Natural killer cell (primary cell): ENCODE measurements at regions not wholly inside any gene's neighbourhood (a gene's known extent, or its start where the extent isn't known, plus 50 kb on each side); places are given as distances from the start of the nearest gene placed in this dataset.

ENCODE experiments used
- ATAC-seq, 3 donors: fragments of 150-1000 bp in 2 of 3; fragments of 200-7000 bp in 1 of 3; cut with Tn5 transposase; 1 replicate in 1 of 3; 2 replicates in 2 of 3; pipeline ENCODE4 v1.10.0; 2021; ENCODE audit warnings: mild to moderate bottlenecking in 2 of 3, moderate library complexity in 2 of 3
- DNase-seq, 2 donors: peaks; one replicate each; pipeline versions ENCODE4 v3.0.0 to v3.0.0-alpha.2; 2013 to 2021; ENCODE audit warnings: mixed read lengths in 1 of 2
- H3K27ac ChIP-seq: one replicate; pipeline ENCODE4 v1.5.1; 2013; ENCODE audit warnings: mild to moderate bottlenecking, low read length
- H3K27me3 ChIP-seq: one replicate; pipeline ENCODE4 v1.6.1; 2013; ENCODE audit warnings: low read length; ENCODE audit not compliant: control insufficient read depth, insufficient read depth
- H3K36me3 ChIP-seq: one replicate; pipeline ENCODE4 v1.6.1; 2013; ENCODE audit warnings: low read length; ENCODE audit not compliant: control insufficient read depth, insufficient read depth
- H3K4me1 ChIP-seq: one replicate; pipeline ENCODE4 v1.6.1; 2013; ENCODE audit warnings: low read length; ENCODE audit not compliant: control insufficient read depth, insufficient read depth
- H3K4me3 ChIP-seq: one replicate; pipeline ENCODE4 v1.5.1; 2013; ENCODE audit warnings: low read length
- H3K9me3 ChIP-seq: one replicate; pipeline ENCODE4 v1.6.1; 2013; ENCODE audit warnings: low read length; ENCODE audit not compliant: control insufficient read depth, insufficient read depth
- H3K27ac Mint-ChIP-seq, 2 donors: one replicate each; pipeline ENCODE4 v1.8.0; 2022; ENCODE audit warnings: mild to moderate bottlenecking in 2 of 2, mixed read lengths in 2 of 2, moderate library complexity in 1 of 2
- H3K27me3 Mint-ChIP-seq, 2 donors: one replicate each; pipeline ENCODE4 v1.8.0; 2022; ENCODE audit warnings: low read depth in 2 of 2, mixed read lengths in 2 of 2
- H3K36me3 Mint-ChIP-seq: one replicate; pipeline ENCODE4 v1.8.0; 2022; ENCODE audit warnings: mixed read lengths
- H3K4me1 Mint-ChIP-seq, 2 donors: one replicate each; pipeline ENCODE4 v1.8.0; 2022; ENCODE audit warnings: mixed read lengths in 2 of 2
- H3K4me3 Mint-ChIP-seq: one replicate; pipeline ENCODE4 v1.8.0; 2022; ENCODE audit warnings: mild to moderate bottlenecking, moderate library complexity, mixed read lengths
- H3K9me3 Mint-ChIP-seq, 2 donors: one replicate each; pipeline ENCODE4 v1.8.0; 2022; ENCODE audit warnings: mixed read lengths in 2 of 2
- CTCF ChIP-seq: fragments of 200-600 bp; IDR thresholded peaks from one replicate; pipeline ENCODE4 v1.8.0; 2022; ENCODE audit warnings: antibody characterized with exemption
- WGBS: methylation state at CpG from one replicate; pipeline ENCODE4 v1.1.7; 2013; ENCODE audit warnings: missing lambda C conversion rate; ENCODE audit not compliant: insufficient coverage; 5-methylcytosine and 5-hydroxymethylcytosine counted together
- intact Hi-C: fragments of 100-400 bp; cut with micrococcal nuclease; formaldehyde crosslinking; loops from one replicate; pipeline ENCODE4 v1.14.2; 2022

- Histone ChIP-seq H3K36me3 (no peaks in the 10 kb centered on the region), H3K4me1 (no peaks in the 10 kb centered on the region), H3K9me3 (peaks cover 9% of the 10 kb centered on the region), H3K4me3 (no peak overlapping the region), H3K27ac (no peak overlapping the region), H3K27me3 (no peaks in the 10 kb centered on the region)
- WGBS: 75% methylated on average over 2 of the region's 3 CpGs
- Mint-ChIP-seq H3K36me3 (peaks cover 7% of the 10 kb centered on the region), H3K4me3 (no peak overlapping the region), H3K27ac (no peak overlapping the region), H3K27me3 (peaks cover 14 to 32% of the 10 kb centered on the region in 2 donors), H3K9me3 (peaks cover 7 to 12% of the 10 kb centered on the region in 2 donors), H3K4me1 (no peaks in the 10 kb centered on the region)
- DNase-seq (no peak), ATAC-seq (no peak)
- TF ChIP-seq CTCF: no peak
- intact Hi-C loops: no loop called here
Observed at GRCh38 chr14:88951370-88951769, 126.9 kb downstream of the TTC8 start.

- no peak overlapping the region for H3K4me3 Mint-ChIP-seq
- WGBS: 91% methylated on average over 5 of the region's 7 CpGs
- peaks cover 7 to 12% of the 10 kb centered on the region in 2 donors for H3K9me3 Mint-ChIP-seq
- intact Hi-C loops: no loop called here
- TF ChIP-seq CTCF: no peak
- no peak for DNase-seq
- no peak overlapping the region for H3K4me3 ChIP-seq
- H3K27me3 Mint-ChIP-seq: peaks cover 19 to 32% of the 10 kb centered on the region in 2 donors
- no peak for ATAC-seq
- peaks cover 9% of the 10 kb centered on the region for H3K9me3 ChIP-seq
- no peaks in the 10 kb centered on the region for H3K4me1 ChIP-seq
- no peaks in the 10 kb centered on the region for H3K27me3 ChIP-seq
- H3K4me1 Mint-ChIP-seq: no peaks in the 10 kb centered on the region
- no peak overlapping the region for H3K27ac Mint-ChIP-seq
- H3K36me3 ChIP-seq: no peaks in the 10 kb centered on the region
- H3K27ac ChIP-seq: no peak overlapping the region
- H3K36me3 Mint-ChIP-seq: peaks cover 7% of the 10 kb centered on the region
Observed at GRCh38 chr14:88952901-88953300, 128.4 kb downstream of the TTC8 start.

- Mint-ChIP-seq H3K36me3 (peaks cover 7% of the 10 kb centered on the region), H3K27ac (no peak overlapping the region), H3K4me3 (no peak overlapping the region), H3K4me1 (no peaks in the 10 kb centered on the region), H3K27me3 (peaks cover 19 to 20% of the 10 kb centered on the region in 2 donors), H3K9me3 (peaks cover 7 to 12% of the 10 kb centered on the region in 2 donors)
- Histone ChIP-seq H3K27me3 (no peaks in the 10 kb centered on the region), H3K4me1 (no peaks in the 10 kb centered on the region), H3K4me3 (no peak overlapping the region), H3K36me3 (no peaks in the 10 kb centered on the region), H3K27ac (no peak overlapping the region), H3K9me3 (peaks cover 9% of the 10 kb centered on the region)
- no peak for TF ChIP-seq CTCF
- intact Hi-C loops: no loop called here
- no peak for ATAC-seq
- DNase-seq: no peak
- 60% methylated on average over 2 of the region's 2 CpGs for WGBS
Observed at GRCh38 chr14:88955455-88955854, 131.0 kb downstream of the TTC8 start.

- H3K27me3 Mint-ChIP-seq: peaks cover 16 to 17% of the 10 kb centered on the region in 2 donors
- H3K4me1 Mint-ChIP-seq: no peaks in the 10 kb centered on the region
- 79% methylated on average over 4 of the region's 5 CpGs for WGBS
- no peak overlapping the region for H3K27ac Mint-ChIP-seq
- peaks cover 5% of the 10 kb centered on the region for H3K27me3 ChIP-seq
- H3K4me3 ChIP-seq: no peak overlapping the region
- intact Hi-C loops: no loop called here
- no peaks in the 10 kb centered on the region for H3K36me3 ChIP-seq
- H3K4me3 Mint-ChIP-seq: no peak overlapping the region
- no peaks in the 10 kb centered on the region for H3K9me3 ChIP-seq
- no peaks in the 10 kb centered on the region for H3K9me3 Mint-ChIP-seq
- no peak for TF ChIP-seq CTCF
- DNase-seq (no peak), ATAC-seq (no peak)
- H3K27ac ChIP-seq: no peak overlapping the region
- no peaks in the 10 kb centered on the region for H3K4me1 ChIP-seq
- H3K36me3 Mint-ChIP-seq: no peaks in the 10 kb centered on the region
Observed at GRCh38 chr14:88960496-88960895, 136.0 kb downstream of the TTC8 start.
